Adrenal gland (tissue), 5 donors: ENCODE measurements at regions not wholly inside any gene's neighbourhood (a gene's known extent, or its start where the extent isn't known, plus 50 kb on each side); places are given as distances from the start of the nearest gene placed in this dataset.

Experiments used
- POLR2A ChIP-seq, 2 donors: fragments of 450-650 bp; IDR thresholded peaks; one replicate each; pipeline ENCODE4 v1.6.1; 2017; ENCODE audit warnings: antibody characterized with exemption in 2 of 2, mild to moderate bottlenecking in 2 of 2, moderate library complexity in 1 of 2
- TF ChIP-seq, protein P1 (sequence below), 6 experiments: fragments of 450-650 bp in 4 of 6; fragments of 200-600 bp in 2 of 6; sonication (generic) in 1 of 6; IDR thresholded peaks; 1 replicate in 5 of 6; 2 replicates in 1 of 6; pipeline versions ENCODE4 v1.5.1 to v1.8.0; 2016 to 2021; ENCODE audit warnings: antibody characterized with exemption in 6 of 6, mild to moderate bottlenecking in 2 of 6, moderate library complexity in 1 of 6
- donor health status: DM: no; HTN: no; CAD: no.

DNA sequence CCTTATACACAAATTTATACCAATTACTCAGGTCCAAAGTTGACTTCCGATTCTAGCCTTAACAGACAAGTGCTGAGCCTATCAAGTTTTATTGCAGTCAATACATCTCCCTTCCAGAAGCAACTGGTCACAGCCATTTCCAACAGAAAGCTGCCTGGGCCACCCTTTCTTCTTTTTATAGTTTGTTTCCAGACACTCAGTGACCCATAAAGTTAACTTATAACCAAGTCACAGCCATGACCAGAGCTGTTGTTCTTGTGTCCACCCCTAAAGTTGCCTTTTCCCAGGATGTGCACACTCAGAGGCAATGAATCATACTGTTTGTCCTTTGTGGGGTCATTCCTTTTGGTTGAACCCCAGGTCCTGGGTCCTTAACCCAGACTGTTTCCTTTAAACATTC is 89.9 kb downstream of the CD83 start:
- TF ChIP-seq, protein P1, sequence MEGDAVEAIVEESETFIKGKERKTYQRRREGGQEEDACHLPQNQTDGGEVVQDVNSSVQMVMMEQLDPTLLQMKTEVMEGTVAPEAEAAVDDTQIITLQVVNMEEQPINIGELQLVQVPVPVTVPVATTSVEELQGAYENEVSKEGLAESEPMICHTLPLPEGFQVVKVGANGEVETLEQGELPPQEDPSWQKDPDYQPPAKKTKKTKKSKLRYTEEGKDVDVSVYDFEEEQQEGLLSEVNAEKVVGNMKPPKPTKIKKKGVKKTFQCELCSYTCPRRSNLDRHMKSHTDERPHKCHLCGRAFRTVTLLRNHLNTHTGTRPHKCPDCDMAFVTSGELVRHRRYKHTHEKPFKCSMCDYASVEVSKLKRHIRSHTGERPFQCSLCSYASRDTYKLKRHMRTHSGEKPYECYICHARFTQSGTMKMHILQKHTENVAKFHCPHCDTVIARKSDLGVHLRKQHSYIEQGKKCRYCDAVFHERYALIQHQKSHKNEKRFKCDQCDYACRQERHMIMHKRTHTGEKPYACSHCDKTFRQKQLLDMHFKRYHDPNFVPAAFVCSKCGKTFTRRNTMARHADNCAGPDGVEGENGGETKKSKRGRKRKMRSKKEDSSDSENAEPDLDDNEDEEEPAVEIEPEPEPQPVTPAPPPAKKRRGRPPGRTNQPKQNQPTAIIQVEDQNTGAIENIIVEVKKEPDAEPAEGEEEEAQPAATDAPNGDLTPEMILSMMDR (IDR thresholded peaks at IDR 0.05) = no peak
- no peak for TF ChIP-seq POLR2A (IDR thresholded peaks at IDR 0.05)
